OCI-LY3 (cell line): ENCODE measurements at regions not wholly inside any gene's neighbourhood (a gene's known extent, or its start where the extent isn't known, plus 50 kb on each side); places are given as distances from the start of the nearest gene placed in this dataset.

Experiments used
- H2AFZ ChIP-seq: fragments of 200-600, 300-600 bp; shearing (Covaris generic); 2 replicates; pipeline ENCODE4 v1.6.0; 2014; ENCODE audit warnings: antibody characterized with exemption, low read depth, low read length
- H3K27ac ChIP-seq: fragments of 200-600, 300-600 bp; sonication (generic); 2 replicates; pipeline ENCODE4 v1.5.1; 2014; ENCODE audit warnings: mild to moderate bottlenecking, low read length, moderate library complexity, mixed read lengths
- H3K27me3 ChIP-seq: fragments of 200-600, 300-600 bp; sonication (generic); 2 replicates; pipeline ENCODE4 v1.6.1; 2014; ENCODE audit warnings: low read depth, low read length, mixed read lengths
- H3K36me3 ChIP-seq: fragments of 200-600, 300-600 bp; sonication (generic); replicated peaks from 2 replicates; pipeline ENCODE3; 2014; ENCODE audit warnings: low read depth, low read length, mixed read lengths
- H3K4me1 ChIP-seq: fragments of 300-600, 200-600 bp; sonication (generic); 2 replicates; pipeline ENCODE4 v1.6.1; 2014; ENCODE audit warnings: low read length, mixed read lengths
- H3K4me2 ChIP-seq: fragments of 200-600, 300-600 bp; sonication (generic); 2 replicates; pipeline ENCODE4 v1.6.1; 2014; ENCODE audit warnings: low read length, mixed read lengths
- H3K4me3 ChIP-seq: fragments of 300-600, 200-600 bp; sonication (generic); 2 replicates; pipeline ENCODE4 v1.5.1; 2014; ENCODE audit warnings: antibody characterized with exemption, mild to moderate bottlenecking, low read length, moderate library complexity
- H3K79me2 ChIP-seq: fragments of 300-600, 200-600 bp; shearing (Covaris generic); 2 replicates; pipeline ENCODE4 v1.6.1; 2014; ENCODE audit warnings: mild to moderate bottlenecking, low read length, mixed read lengths
- H3K9ac ChIP-seq: fragments of 300-600, 200-600 bp; shearing (Covaris generic); 2 replicates; pipeline ENCODE4 v1.6.0; 2014; ENCODE audit warnings: mild to moderate bottlenecking, low read length, moderate library complexity
- H3K9me3 ChIP-seq: fragments of 200-600, 300-600 bp; shearing (Covaris generic); 2 replicates; pipeline ENCODE4 v1.6.1; 2014; ENCODE audit warnings: low read length, mixed read lengths; ENCODE audit not compliant: insufficient read depth
- H4K20me1 ChIP-seq: fragments of 200-600, 300-600 bp; sonication (generic); 2 replicates; pipeline ENCODE4 v1.6.1; 2016; ENCODE audit warnings: low read length, mixed read lengths; ENCODE audit not compliant: insufficient read depth
- EZH2phosphoT487 ChIP-seq: fragments of 200-600 bp; shearing (Covaris generic); IDR thresholded peaks from 2 replicates; pipeline ENCODE4 v1.6.1; 2018; ENCODE audit warnings: antibody characterized with exemption, mixed run types, low read depth
- TF ChIP-seq, protein P1 (sequence below): fragments of 200-600, 300-600 bp; sonication (generic); IDR thresholded peaks from 2 replicates; pipeline ENCODE4 v1.5.1; 2014; ENCODE audit warnings: antibody characterized with exemption, low read length, low read depth

DNA sequence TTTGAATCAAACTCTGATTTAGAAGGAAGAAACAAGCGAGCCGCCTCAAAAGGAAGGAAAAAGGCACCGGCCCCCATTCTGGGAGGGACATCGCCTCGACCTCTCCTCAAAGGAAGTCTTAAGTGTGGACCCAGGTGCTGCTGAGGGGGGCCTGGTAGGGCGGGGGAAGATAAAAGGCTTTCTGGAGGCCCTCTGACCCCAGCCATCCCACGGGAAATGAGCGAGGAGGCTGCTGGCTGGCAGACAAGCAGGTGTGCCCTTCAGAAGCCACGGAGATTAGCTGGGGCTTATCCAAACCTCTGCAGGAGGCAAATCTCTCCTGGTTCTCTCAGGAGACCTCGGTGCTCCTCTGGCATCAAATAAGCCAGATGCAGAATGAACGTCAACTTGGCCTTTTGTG is 171.4 kb upstream of the BLID start:
- Histone ChIP-seq H3K9ac (no peak overlapping the region), H3K4me1 (peaks cover 8% of the 10 kb centered on the region; the same call in 1 of the 2 replicates), H2AFZ (no peak overlapping the region), H4K20me1 (no peaks in the 10 kb centered on the region), H3K36me3 (no peaks in the 10 kb centered on the region), H3K27me3 (peaks cover 5% of the 10 kb centered on the region; the same call in 1 of the 2 replicates), H3K4me3 (no peak overlapping the region), H3K79me2 (no peaks in the 10 kb centered on the region), H3K27ac (no peak overlapping the region), H3K9me3 (no peaks in the 10 kb centered on the region), H3K4me2 (no peak overlapping the region)
- TF ChIP-seq EZH2phosphoT487 = no peak
- TF ChIP-seq, protein P1, sequence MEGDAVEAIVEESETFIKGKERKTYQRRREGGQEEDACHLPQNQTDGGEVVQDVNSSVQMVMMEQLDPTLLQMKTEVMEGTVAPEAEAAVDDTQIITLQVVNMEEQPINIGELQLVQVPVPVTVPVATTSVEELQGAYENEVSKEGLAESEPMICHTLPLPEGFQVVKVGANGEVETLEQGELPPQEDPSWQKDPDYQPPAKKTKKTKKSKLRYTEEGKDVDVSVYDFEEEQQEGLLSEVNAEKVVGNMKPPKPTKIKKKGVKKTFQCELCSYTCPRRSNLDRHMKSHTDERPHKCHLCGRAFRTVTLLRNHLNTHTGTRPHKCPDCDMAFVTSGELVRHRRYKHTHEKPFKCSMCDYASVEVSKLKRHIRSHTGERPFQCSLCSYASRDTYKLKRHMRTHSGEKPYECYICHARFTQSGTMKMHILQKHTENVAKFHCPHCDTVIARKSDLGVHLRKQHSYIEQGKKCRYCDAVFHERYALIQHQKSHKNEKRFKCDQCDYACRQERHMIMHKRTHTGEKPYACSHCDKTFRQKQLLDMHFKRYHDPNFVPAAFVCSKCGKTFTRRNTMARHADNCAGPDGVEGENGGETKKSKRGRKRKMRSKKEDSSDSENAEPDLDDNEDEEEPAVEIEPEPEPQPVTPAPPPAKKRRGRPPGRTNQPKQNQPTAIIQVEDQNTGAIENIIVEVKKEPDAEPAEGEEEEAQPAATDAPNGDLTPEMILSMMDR = no peak

DNA sequence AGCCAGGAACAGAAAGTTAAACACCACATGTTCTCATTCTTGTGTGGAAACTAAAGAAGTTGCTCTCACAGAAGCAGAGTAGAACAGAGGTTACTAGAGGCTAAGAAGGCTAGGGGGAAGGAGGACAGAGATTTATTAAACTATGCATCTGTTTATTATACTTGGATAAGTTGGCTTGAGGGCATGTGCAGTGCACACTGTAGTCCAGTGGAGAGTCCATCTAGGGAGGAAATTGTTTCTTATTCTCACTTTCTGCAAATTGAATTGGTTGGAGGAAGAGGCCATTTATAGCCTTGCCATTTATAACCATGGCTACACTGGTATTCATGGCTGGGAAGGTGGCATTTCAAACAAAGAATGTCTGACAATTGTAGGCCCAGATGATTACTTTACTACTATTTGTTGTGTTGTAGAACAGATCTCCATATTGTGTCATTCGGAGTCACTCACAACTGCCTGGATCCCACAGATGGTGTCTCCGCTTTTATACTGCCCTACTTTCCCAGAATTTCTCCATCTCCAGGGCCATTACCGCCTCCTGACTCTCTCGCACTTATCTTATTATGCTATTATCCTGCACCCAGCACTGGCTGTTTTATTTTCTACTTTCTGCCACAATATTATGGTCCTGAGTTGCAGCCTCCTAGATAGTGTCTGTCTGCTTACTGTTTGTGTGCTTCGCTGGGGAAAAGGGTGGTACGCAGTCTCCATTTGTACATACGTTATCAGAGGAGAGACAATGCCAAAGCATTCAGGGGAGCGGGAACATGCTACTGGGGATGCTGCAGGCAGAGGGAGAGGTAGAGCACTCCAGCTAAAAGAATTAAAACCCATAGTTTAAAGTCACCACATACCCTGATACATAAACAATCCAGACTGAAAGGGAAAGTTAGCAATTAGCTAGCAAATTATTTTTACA is 169.3 kb upstream of the BLID start:
- Histone ChIP-seq H3K27me3 (peaks cover 5% of the 10 kb centered on the region; the same call in 1 of the 2 replicates), H3K79me2 (no peaks in the 10 kb centered on the region), H4K20me1 (no peaks in the 10 kb centered on the region), H3K4me2 (no peak overlapping the region), H3K4me3 (no peak overlapping the region), H3K9me3 (no peaks in the 10 kb centered on the region), H2AFZ (no peak overlapping the region), H3K9ac (no peak overlapping the region), H3K4me1 (no peaks in the 10 kb centered on the region), H3K27ac (no peak overlapping the region), H3K36me3 (no peaks in the 10 kb centered on the region)
- no peak for TF ChIP-seq EZH2phosphoT487
- TF ChIP-seq, protein P1 = no peak

DNA sequence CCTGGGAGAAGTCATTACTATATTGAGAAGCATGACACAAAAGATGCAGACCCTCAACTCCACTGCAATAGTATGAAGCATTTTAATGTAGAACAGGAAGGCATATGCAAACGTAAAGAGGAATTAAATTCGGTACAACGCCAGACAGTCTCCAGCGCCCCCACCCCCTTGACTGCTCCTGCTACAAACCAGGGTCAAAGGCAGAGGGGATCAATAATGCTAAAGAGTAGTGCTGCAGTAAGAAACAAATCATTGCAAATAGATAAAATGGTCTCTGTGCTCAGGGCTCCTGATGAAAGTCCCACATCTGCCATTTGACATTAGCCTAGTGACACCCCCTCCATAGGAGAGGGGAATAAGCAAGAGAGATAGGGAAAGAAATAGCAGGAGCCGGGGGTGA is 164.9 kb upstream of the BLID start:
- H4K20me1 ChIP-seq = no peaks in the 10 kb centered on the region
- no peak overlapping the region for H3K27ac ChIP-seq
- H3K36me3 ChIP-seq = no peaks in the 10 kb centered on the region
- H3K4me2 ChIP-seq = no peak overlapping the region
- no peak for TF ChIP-seq EZH2phosphoT487
- TF ChIP-seq, protein P1 = no peak
- H3K4me1 ChIP-seq = no peaks in the 10 kb centered on the region
- no peak overlapping the region for H3K4me3 ChIP-seq
- no peaks in the 10 kb centered on the region for H3K79me2 ChIP-seq
- H3K9me3 ChIP-seq = no peaks in the 10 kb centered on the region
- H2AFZ ChIP-seq = no peak overlapping the region
- H3K27me3 ChIP-seq = 0 out of 2 replicates have a peak, but pooled peaks cover 3% of the 10 kb centered on the region
- no peak overlapping the region for H3K9ac ChIP-seq

DNA sequence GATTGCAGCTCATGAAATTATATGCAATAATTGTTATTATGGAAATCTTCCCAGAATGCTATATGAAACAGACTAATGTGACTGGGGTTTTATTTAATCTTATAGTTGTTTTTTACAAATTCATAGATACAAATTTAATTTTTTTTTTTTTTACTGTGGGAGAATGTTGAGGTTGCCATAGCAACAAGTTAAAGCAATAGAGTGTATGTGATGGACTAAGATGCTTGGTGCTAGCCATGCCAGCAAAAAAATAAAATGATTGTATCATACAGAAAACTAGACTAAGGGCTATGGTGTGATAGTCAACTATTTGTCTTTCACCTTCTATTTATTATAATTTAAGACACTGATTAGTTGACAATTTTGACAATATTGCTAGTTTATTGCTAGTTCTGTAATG is 163.2 kb upstream of the BLID start:
- Histone ChIP-seq H3K27me3 (0 out of 2 replicates have a peak, but pooled peaks cover 3% of the 10 kb centered on the region), H3K4me3 (no peak overlapping the region), H3K9ac (no peak overlapping the region), H4K20me1 (no peaks in the 10 kb centered on the region), H3K4me1 (no peaks in the 10 kb centered on the region), H3K79me2 (no peaks in the 10 kb centered on the region), H3K9me3 (no peaks in the 10 kb centered on the region), H3K27ac (no peak overlapping the region), H2AFZ (no peak overlapping the region), H3K4me2 (no peak overlapping the region), H3K36me3 (no peaks in the 10 kb centered on the region)
- no peak for TF ChIP-seq EZH2phosphoT487
